ENCODE measurements at regions not wholly inside any gene's neighbourhood (a gene's known extent, or its start where the extent isn't known, plus 50 kb on each side); places are given as distances from the start of the nearest gene placed in this dataset.

GRCh38 chr14:79971330-79971729 is 240.0 kb downstream of the DIO2 start:
- DNase-seq (ENCODE audit: low read depth, low spot score), result no peak
- no peak for TF ChIP-seq EZH2 (IDR thresholded peaks at IDR 0.05)
- no peak for TF ChIP-seq ELF1 (IDR thresholded peaks at IDR 0.05; ENCODE audit: borderline replicate concordance, low read depth)
- TF ChIP-seq ATF3 (IDR thresholded peaks at IDR 0.05), result no peak
- no peak for TF ChIP-seq SP1 (IDR thresholded peaks at IDR 0.05; ENCODE audit: low read depth)
- no peak for TF ChIP-seq CBX3 (IDR thresholded peaks at IDR 0.05; ENCODE audit: low read depth)
- TF ChIP-seq CTCF (IDR thresholded peaks at IDR 0.05 in 2 of 3, conservative IDR thresholded peaks at IDR 0.05 in 1 of 3; ENCODE audit: borderline replicate concordance in 1 of 3, insufficient read depth in 1 of 3, low read depth in 2 of 3, low read length in 2 of 3), result no peak
- TF ChIP-seq FOSL1 (IDR thresholded peaks at IDR 0.05; ENCODE audit: low read depth), result no peak
- no peak for TF ChIP-seq YY1 (IDR thresholded peaks at IDR 0.05; ENCODE audit: extremely low read depth, insufficient replicate concordance, low read depth, low read length)
- no peak for TF ChIP-seq RAD21 (IDR thresholded peaks at IDR 0.05; ENCODE audit: low read depth)
- no peak for TF ChIP-seq SRF (IDR thresholded peaks at IDR 0.05; ENCODE audit: low read depth)
- TF ChIP-seq REST (IDR thresholded peaks at IDR 0.05; ENCODE audit: low read depth), result no peak
- no peak for TF ChIP-seq SIN3A (IDR thresholded peaks at IDR 0.05; ENCODE audit: low read depth)
- no peak for TF ChIP-seq TCF7L2 (IDR thresholded peaks at IDR 0.05; ENCODE audit: borderline replicate concordance, extremely low read depth, insufficient read depth, insufficient read length)
- TF ChIP-seq JUND (IDR thresholded peaks at IDR 0.05), result no peak
- no peak for TF ChIP-seq ZFX (IDR thresholded peaks at IDR 0.05)
- TF ChIP-seq ZBTB33 (IDR thresholded peaks at IDR 0.05; ENCODE audit: extremely low read depth, insufficient replicate concordance, low read length), result no peak
- TF ChIP-seq ZNF274 (IDR thresholded peaks at IDR 0.05; ENCODE audit: low read depth, low read length), result no peak
- TF ChIP-seq POLR2AphosphoS5 (IDR thresholded peaks at IDR 0.05; ENCODE audit: low read depth, low read length), result no peak
- BruUV-seq (replicated peaks), result no TSS peak
- ChIA-PET CTCF (no interaction called here), RAD21 (ENCODE audit: low non-redundant PET in 1 of 2, low total read pairs in 2 of 2, uncharacterized antibody in 2 of 2, unreplicated experiment in 2 of 2) (no interaction called here), POLR2A (no interaction called here)
- Histone ChIP-seq H3K79me2 (ENCODE audit: insufficient read depth, low read length) (no peaks in the 10 kb centered on the region), H2AFZ (ENCODE audit: low read depth, low read length, poor library complexity, severe bottlenecking) (no peak overlapping the region), H3K9me2 (ENCODE audit: insufficient read depth) (no peaks in the 10 kb centered on the region), H3K4me3 (replicated peaks in 1 of 2; ENCODE audit: low read depth in 1 of 2, low read length in 2 of 2) (no peak overlapping the region), H3K27ac (ENCODE audit: low read depth, low read length) (no peak overlapping the region), H3K36me3 (ENCODE audit: control insufficient read depth in 1 of 2, insufficient read depth in 2 of 2, low read length in 2 of 2) (no peaks in the 10 kb centered on the region), H3K9ac (ENCODE audit: low read length) (no peak overlapping the region), H4K20me1 (ENCODE audit: insufficient read depth) (no peaks in the 10 kb centered on the region), H3K9me3 (ENCODE audit: control insufficient read depth in 1 of 2, insufficient read depth in 1 of 2, low read depth in 1 of 2, low read length in 2 of 2) (peaks cover 3 to 20% of the 10 kb centered on the region in 2 experiments; a peak in 2 of 4 replicates), H3K4me1 (ENCODE audit: control insufficient read depth in 1 of 2, insufficient read depth in 2 of 2, low read length in 2 of 2) (no peaks in the 10 kb centered on the region), H3K27me3 (ENCODE audit: insufficient read depth, low read length) (no peaks in the 10 kb centered on the region), H3K4me2 (ENCODE audit: low read length) (no peak overlapping the region)
- no peak for ATAC-seq
- intact Hi-C loops (cut with micrococcal nuclease), result no loop called here

Measured in HCT116 (cell line).